T-helper 9 cell (primary cell): ENCODE measurements at regions not wholly inside any gene's neighbourhood (a gene's known extent, or its start where the extent isn't known, plus 50 kb on each side); places are given as distances from the start of the nearest gene placed in this dataset.

Source experiments
- DNase-seq: peaks from one replicate; pipeline ENCODE4 v3.0.0-alpha.2; 2020

DNA sequence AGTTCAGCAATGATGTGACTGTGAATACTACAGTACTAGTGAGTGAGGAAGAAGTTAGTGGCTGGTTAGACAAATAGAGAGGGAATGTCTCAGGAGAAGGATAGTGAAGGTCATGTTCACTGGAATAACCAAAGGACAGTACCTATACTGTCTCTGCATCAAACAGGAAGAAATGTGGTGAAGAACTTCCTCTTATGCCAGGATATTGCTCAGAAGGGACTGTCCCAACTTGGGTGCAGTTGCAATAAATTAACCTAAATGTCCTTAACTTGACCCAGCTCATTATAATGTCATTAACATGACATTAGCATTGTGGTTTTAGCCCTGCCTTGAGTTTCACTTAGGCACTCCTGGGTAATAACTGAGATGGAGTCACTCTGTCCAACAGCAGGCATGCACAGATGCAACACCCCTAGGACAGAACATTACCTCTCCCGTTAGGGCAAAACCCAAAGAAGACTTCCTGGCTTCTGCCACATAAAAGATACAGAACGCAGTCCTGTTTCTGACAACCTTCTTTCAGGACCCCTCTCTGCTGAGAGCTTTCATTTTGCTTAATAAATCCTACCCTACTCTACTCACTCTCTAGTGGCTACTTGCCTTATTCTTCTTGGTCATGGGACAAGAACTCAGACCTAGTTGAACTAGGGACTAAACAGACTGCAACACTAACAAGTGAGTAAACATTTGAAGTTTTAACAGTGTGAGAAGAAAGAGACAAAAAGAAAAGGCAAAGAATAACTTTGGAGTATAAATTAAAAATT is 1591.6 kb upstream of the MIR17HG start:
- DNase-seq = no peak

DNA sequence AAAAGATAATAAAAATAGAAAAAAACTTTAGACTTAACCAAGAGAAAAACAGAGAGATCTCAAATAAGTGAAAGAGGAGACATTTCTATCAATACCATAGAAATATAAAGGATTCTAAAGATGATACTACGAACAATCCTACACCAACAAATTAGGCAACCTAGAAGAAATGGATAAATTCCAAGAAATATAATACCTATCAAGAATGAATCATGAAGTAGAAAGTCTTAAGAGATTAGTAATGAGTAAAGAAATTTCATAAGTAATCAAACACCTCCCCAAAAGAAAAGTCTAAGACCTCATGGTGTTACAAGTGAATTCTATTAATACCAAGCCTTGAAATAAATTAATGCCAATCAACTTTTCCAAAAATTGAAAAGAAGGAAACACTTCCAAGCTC is 1584.5 kb upstream of the MIR17HG start:
- DNase-seq = no peak

DNA sequence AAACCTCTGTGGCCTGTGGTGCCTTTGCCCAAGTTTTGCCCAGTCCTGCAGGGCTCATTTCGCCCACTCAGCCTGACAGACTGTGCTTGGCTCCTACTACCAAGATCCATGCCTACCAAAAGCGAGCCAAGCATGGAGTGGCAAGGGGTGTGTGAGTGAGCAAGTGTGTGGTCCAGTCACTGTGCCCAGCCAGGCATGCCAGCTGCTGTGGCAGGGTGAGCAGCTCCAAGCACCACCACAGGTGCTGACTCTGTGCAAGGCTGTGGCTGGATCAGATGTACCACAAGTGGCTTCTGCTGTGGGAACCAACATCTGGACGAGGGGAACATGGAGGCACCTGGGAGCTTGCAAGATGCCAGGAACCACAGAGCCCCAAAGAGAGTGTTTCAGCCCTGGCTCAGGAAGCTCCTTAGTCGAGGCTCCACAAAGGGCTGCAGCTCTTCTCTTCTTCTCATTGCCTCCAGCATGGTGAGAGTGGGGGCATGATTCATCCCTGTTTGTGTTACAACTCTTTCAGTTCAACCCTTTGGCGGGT is 1564.2 kb upstream of the MIR17HG start:
- DNase-seq = no peak

- no peak for DNase-seq
Observed at GRCh38 chr13:89784161-89784809, 1563.2 kb upstream of the MIR17HG start.

GRCh38 chr13:89786531-89786930 is 1561.0 kb upstream of the MIR17HG start:
- no peak for DNase-seq

GRCh38 chr13:89790696-89791095 is 1556.8 kb upstream of the MIR17HG start:
- no peak for DNase-seq

- no peak for DNase-seq
Observed at GRCh38 chr13:89791971-89792630, 1555.4 kb upstream of the MIR17HG start.

DNA sequence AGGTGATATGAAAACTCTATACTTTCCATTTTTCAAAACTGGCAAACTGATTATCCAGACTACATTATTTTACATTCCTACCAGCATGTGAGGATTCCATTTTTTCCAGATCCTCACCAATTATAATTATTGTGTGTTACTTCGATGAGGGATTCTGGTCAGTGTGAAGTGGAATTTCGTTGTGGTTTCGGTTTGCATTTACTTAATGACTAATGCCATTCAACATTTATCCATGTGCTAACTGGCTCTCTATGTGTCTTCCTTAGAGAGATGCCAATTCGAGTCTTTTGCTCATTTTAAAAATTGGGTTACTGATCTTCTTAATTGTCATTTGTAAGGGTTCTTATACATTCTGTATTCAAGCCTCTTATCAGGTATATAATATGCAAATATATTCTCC is 1551.3 kb upstream of the MIR17HG start:
- no peak for DNase-seq

DNA sequence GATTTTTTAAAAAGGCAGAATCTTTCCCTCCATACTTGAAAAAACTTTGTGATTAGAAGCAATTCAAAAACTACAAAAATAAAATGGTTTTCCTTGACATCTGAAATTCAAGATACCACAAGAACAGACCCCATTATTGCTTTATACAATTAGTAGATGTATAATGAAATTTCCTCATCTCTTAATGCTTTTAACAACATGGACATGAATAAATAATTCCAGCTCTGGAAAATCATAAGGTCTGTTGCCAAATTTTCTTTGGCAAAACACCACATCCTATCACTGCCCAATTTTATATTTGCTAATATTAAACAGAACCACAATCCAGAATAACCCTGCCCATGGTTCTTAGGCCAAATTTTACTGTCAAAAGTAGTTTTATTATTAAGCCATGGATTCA is 1543.6 kb upstream of the MIR17HG start:
- no peak for DNase-seq

GRCh38 chr13:89806594-89806993 is 1540.9 kb upstream of the MIR17HG start:
- DNase-seq = no peak

GRCh38 chr13:89812856-89813255 is 1534.6 kb upstream of the MIR17HG start:
- no peak for DNase-seq

GRCh38 chr13:89816404-89816803 is 1531.1 kb upstream of the MIR17HG start:
- no peak for DNase-seq

DNA sequence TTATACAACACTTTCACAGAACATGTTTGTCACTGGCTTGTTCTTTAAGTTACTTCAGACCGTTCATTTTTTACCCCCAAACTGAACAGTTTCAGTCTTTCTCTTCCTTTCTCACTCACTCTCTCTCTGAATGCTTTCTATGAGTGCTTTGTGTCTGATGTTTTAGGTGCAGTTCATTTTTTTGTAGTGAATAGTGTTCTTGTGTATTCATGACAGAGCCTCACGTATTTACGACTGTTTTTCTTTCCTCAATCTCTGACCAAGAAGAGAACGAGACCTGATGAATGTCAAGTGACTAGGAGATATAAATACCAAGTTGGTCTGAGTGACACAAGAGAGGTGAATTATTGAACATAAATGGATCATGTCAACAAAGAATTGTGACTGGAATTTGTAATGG is 1525.0 kb upstream of the MIR17HG start:
- no peak for DNase-seq

DNA sequence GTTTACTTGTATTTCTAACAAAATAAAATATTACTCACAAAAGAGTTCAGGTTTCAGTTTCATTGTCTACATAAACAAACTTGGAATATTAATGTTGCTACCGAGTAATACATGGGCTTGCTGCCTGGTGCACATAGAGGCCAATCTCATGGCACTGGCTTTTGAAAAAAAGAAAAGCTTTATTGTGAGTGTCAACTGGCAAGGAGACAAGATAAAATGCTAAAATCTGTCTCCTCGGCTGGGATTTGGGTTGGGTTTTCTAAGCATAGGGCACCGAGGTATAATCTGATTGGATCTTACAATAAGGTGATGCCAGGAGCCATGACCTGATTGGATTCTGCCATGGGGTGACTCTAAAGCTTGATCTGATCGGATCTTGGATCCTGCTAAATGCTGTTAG is 1519.9 kb upstream of the MIR17HG start:
- no peak for DNase-seq

GRCh38 chr13:89828506-89828905 is 1519.0 kb upstream of the MIR17HG start:
- no peak for DNase-seq

DNA sequence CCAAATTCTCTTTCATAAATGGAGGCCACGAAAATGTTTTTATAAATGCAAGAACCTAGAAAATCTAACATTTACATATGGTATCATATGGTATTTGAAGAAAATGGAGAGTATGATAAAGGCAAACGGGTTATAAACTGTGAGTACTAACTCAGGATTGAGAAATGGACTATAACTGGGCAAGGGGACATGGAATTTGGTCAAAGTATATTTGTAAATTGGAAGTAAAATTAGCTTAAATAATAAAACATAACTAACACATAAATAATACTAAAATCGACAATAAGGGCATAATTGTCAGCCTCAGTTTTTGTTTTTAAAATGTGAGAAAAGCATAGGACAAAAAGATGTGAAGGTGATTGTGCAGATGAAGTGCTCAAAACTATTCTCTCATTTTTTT is 1516.3 kb upstream of the MIR17HG start:
- no peak for DNase-seq

GRCh38 chr13:89832827-89833226 is 1514.7 kb upstream of the MIR17HG start:
- DNase-seq = no peak

DNA sequence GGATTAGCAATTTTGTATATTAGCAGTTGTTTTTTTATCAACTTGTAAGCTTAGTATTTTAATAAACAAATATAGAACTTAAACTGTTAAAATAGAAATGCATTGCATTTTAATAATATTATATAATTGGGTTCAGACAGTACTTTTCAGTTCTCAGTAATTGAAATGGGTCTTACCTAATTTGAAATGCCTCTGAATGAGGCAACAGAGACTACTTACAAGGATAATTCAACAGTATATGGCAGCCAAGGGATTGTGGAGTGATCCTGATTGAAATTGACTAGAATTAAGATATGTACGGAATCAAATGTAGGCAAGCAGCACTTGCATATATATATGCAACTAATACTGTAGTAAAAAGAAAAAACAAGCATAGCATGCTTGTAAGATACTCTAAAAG is 1503.9 kb upstream of the MIR17HG start:
- no peak for DNase-seq

DNA sequence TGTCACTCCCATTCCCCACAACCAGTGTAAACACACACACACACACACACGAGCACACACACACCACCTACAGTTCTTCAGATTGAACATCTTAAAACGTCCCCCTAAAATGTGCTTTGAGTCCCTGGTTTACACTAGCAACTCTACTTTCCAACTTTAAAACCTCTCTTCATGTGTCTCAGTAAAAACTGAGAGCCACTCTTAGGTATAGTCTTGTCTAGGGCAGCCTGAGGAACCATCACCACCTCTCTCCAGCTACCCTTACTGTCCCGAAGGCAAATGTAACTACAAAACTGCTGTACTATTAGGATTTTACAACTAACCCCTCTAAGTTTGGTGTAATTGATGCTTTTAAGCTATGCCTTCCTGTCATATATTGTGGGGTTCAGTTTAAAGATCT is 1501.6 kb upstream of the MIR17HG start:
- DNase-seq = no peak

DNA sequence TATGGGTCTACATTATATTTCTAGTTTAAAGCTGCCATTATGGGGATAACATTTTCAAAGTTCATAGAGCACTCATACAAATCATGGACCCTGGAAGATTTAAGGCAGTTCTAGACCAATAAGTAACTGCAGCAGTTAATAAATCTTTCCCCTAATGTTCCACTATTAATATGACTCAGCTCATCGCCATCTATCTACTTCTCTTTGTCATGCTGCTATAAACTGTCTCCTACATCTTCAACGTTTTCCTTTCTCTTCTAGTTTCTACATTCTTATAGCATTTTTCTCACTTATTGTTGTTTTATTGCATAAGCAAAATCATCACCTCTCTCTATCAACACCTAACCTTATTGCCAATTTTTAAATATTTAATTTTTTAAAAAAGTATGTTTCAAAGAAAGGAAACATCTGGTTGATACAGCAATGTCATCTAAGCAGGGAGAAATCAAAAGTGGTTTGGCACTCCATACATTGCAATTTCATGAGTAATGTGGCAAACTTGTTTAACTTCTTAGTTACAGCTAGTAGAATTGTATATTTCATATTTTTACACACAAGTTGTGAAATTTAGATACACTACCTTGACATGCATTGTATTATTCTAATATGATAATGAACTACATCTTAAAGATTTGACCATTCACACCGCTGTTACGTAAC is 1500.4 kb upstream of the MIR17HG start:
- no peak for DNase-seq

- no peak for DNase-seq
Observed at GRCh38 chr13:89852570-89852969, 1494.9 kb upstream of the MIR17HG start.

DNA sequence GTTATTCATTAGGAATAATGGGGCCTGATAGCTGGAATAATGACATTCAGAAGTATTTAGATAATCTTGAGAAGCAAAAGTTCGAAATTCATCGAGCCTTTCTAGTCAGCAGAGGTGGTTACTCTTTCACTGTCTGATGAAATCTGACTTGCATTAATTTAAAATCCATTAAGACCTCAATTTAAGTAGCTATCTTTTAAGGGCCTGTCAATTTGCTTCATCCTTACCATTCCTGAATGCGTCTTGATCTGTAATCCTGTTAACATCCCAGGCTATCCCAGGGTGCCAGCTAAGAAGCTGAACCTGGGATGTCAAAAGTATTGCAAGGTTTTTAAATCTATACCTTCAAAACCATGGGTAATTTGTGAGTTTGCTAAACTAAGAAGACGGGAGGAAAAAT is 1491.0 kb upstream of the MIR17HG start:
- no peak for DNase-seq

DNA sequence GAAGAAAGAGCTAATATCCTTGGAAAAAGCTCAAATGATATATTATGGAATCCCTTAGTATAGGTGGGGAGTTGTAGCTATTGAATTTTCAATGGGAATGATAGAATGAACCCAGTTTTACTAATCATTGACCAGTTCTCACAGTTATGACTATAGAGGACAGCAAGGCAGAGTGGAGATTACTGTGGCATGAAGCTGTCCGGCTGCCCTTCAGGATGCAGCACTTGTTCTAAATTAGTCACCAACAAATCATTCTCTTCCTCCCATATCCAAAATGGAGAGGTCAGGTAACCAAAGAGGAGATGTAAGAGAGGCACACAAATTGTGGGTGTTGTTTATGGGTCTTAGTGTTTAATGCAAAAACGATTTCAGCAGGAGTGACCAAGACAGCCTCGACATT is 1490.0 kb upstream of the MIR17HG start:
- no peak for DNase-seq
